Esophagus muscularis mucosa (tissue), 4 donors: ENCODE measurements at regions not wholly inside any gene's neighbourhood (a gene's known extent, or its start where the extent isn't known, plus 50 kb on each side); places are given as distances from the start of the nearest gene placed in this dataset.
"Not testable (repeated sequence)": the region's sequence is repeated elsewhere in the genome, so short reads cannot be mapped to it uniquely, and the experiment has no call there.

Source experiments
- EP300 ChIP-seq: sonication (generic); formaldehyde crosslinking; IDR thresholded peaks from one replicate; pipeline ENCODE4 v1.6.1; 2017; ENCODE audit warnings: antibody characterized with exemption
- POLR2A ChIP-seq: fragments of 450-650 bp; IDR thresholded peaks from one replicate; pipeline ENCODE4 v1.6.1; 2017; ENCODE audit warnings: antibody characterized with exemption, moderate library complexity, mild to moderate bottlenecking, low read depth
- POLR2AphosphoS5 ChIP-seq, 2 donors: sonication (generic); formaldehyde crosslinking; IDR thresholded peaks; one replicate each; pipeline ENCODE4 v1.6.1; 2017; ENCODE audit warnings: antibody characterized with exemption in 2 of 2
- TF ChIP-seq, protein P1 (sequence below), 3 experiments: fragments of 200-600 bp in 2 of 3; fragments of 450-650 bp in 1 of 3; sonication (generic) in 2 of 3; IDR thresholded peaks; one replicate each; pipeline ENCODE4 v1.5.1; 2017 to 2019; ENCODE audit warnings: antibody characterized with exemption in 3 of 3, mild to moderate bottlenecking in 2 of 3, moderate library complexity in 1 of 3

DNA sequence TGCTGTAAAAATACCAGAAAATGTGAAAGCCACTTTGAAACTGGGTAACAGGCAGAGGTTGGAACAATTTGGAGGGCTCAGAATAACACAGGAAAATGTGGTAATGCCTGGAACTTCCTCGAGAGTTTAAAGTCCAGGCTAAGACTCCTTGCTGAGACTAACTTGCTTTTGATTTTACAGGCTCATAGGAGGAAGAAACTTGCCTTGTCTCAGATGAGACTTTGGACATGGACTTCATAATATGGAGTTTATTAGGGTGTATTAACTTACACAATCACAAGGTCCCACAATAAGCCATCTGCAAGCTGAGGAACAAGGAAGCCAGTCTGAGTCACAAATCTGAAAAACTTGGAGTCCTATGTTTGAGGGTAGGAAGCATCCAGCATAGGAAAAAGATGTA is 293.4 kb upstream of the TMEFF2 start:
- TF ChIP-seq, protein P1, sequence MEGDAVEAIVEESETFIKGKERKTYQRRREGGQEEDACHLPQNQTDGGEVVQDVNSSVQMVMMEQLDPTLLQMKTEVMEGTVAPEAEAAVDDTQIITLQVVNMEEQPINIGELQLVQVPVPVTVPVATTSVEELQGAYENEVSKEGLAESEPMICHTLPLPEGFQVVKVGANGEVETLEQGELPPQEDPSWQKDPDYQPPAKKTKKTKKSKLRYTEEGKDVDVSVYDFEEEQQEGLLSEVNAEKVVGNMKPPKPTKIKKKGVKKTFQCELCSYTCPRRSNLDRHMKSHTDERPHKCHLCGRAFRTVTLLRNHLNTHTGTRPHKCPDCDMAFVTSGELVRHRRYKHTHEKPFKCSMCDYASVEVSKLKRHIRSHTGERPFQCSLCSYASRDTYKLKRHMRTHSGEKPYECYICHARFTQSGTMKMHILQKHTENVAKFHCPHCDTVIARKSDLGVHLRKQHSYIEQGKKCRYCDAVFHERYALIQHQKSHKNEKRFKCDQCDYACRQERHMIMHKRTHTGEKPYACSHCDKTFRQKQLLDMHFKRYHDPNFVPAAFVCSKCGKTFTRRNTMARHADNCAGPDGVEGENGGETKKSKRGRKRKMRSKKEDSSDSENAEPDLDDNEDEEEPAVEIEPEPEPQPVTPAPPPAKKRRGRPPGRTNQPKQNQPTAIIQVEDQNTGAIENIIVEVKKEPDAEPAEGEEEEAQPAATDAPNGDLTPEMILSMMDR (IDR thresholded peaks at IDR 0.05), result not testable (repeated sequence)
- TF ChIP-seq EP300; POLR2AphosphoS5 (IDR thresholded peaks at IDR 0.05); POLR2A: not testable (repeated sequence)
